Endothelial cell (in vitro differentiated cells): ENCODE measurements at regions not wholly inside any gene's neighbourhood (a gene's known extent, or its start where the extent isn't known, plus 50 kb on each side); places are given as distances from the start of the nearest gene placed in this dataset.
"Not testable (repeated sequence)": the region's sequence is repeated elsewhere in the genome, so short reads cannot be mapped to it uniquely, and the experiment has no call there.

Source experiments
- DNase-seq: peaks from one replicate; pipeline ENCODE4 v3.0.0; 2021; ENCODE audit warnings: low spot score
- H3K27ac Mint-ChIP-seq: one replicate; pipeline ENCODE4 v1.8.0; 2021; ENCODE audit warnings: mixed read lengths, inconsistent platforms; ENCODE audit not compliant: unreplicated experiment
- H3K27me3 Mint-ChIP-seq: one replicate; pipeline ENCODE4 v1.8.0; 2021; ENCODE audit warnings: mild to moderate bottlenecking, moderate library complexity, mixed read lengths, inconsistent platforms; ENCODE audit not compliant: unreplicated experiment
- H3K36me3 Mint-ChIP-seq: one replicate; pipeline ENCODE4 v1.8.0; 2021; ENCODE audit warnings: mild to moderate bottlenecking, low read depth, mixed read lengths, inconsistent platforms; ENCODE audit not compliant: unreplicated experiment
- H3K4me1 Mint-ChIP-seq: one replicate; pipeline ENCODE4 v1.8.0; 2021; ENCODE audit warnings: mild to moderate bottlenecking, mixed read lengths, inconsistent platforms; ENCODE audit not compliant: unreplicated experiment
- H3K4me3 Mint-ChIP-seq: one replicate; pipeline ENCODE4 v1.8.0; 2021; ENCODE audit warnings: mild to moderate bottlenecking, mixed read lengths, inconsistent platforms; ENCODE audit not compliant: unreplicated experiment
- H3K9me3 Mint-ChIP-seq: one replicate; pipeline ENCODE4 v1.8.0; 2021; ENCODE audit warnings: mixed read lengths, inconsistent platforms; ENCODE audit not compliant: unreplicated experiment
- CTCF ChIP-seq: fragments of 200-600 bp; sonication (generic); IDR thresholded peaks from one replicate; pipeline ENCODE4 v1.5.0; 2021; ENCODE audit warnings: antibody characterized with exemption; ENCODE audit not compliant: unreplicated experiment

- Mint-ChIP-seq H3K27ac (no peak overlapping the region), H3K4me3 (no peak overlapping the region), H3K27me3 (no peaks in the 10 kb centered on the region), H3K9me3 (no peaks in the 10 kb centered on the region), H3K36me3 (no peaks in the 10 kb centered on the region), H3K4me1 (peaks cover 29% of the 10 kb centered on the region)
- no peak for TF ChIP-seq CTCF
- no peak for DNase-seq
Observed at GRCh38 chr4:159027535-159027934, 75.3 kb upstream of the RAPGEF2 start.

GRCh38 chr4:159029481-159029880 lies 73.4 kb upstream of the RAPGEF2 start:
- Mint-ChIP-seq H3K27me3 (no peaks in the 10 kb centered on the region), H3K4me3 (no peak overlapping the region), H3K27ac (no peak overlapping the region), H3K9me3 (no peaks in the 10 kb centered on the region), H3K36me3 (no peaks in the 10 kb centered on the region), H3K4me1 (peaks cover 13% of the 10 kb centered on the region)
- TF ChIP-seq CTCF: no peak
- DNase-seq: no peak

GRCh38 chr4:159030297-159030696 lies 72.6 kb upstream of the RAPGEF2 start:
- H3K9me3 Mint-ChIP-seq, H3K27me3 Mint-ChIP-seq, DNase-seq, H3K4me3 Mint-ChIP-seq, H3K4me1 Mint-ChIP-seq, H3K36me3 Mint-ChIP-seq, H3K27ac Mint-ChIP-seq: not testable (repeated sequence)

DNA sequence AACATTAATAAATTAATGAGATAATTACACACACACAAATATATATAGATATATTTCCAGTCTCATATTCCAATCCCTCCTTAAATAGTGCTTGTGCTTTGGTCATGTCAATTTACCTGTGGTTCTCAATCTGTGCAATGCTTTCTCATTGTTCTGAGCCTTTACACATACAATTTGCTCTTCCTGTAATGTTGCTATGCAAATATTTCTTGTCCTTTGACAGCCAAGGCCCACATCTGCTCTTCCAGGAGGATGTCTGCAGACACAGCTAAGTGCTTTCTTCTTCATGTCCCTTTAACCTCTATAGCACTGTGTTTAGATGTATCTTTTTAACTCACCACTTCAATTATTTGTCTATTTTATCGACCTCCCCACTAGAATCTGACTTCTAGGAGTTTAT lies 67.3 kb upstream of the RAPGEF2 start:
- no peaks in the 10 kb centered on the region for H3K9me3 Mint-ChIP-seq
- peaks cover 2% of the 10 kb centered on the region for H3K4me1 Mint-ChIP-seq
- no peak overlapping the region for H3K4me3 Mint-ChIP-seq
- no peak for TF ChIP-seq CTCF
- H3K27ac Mint-ChIP-seq: no peak overlapping the region
- H3K27me3 Mint-ChIP-seq: peaks cover 2% of the 10 kb centered on the region
- H3K36me3 Mint-ChIP-seq: no peaks in the 10 kb centered on the region
- DNase-seq: no peak

DNA sequence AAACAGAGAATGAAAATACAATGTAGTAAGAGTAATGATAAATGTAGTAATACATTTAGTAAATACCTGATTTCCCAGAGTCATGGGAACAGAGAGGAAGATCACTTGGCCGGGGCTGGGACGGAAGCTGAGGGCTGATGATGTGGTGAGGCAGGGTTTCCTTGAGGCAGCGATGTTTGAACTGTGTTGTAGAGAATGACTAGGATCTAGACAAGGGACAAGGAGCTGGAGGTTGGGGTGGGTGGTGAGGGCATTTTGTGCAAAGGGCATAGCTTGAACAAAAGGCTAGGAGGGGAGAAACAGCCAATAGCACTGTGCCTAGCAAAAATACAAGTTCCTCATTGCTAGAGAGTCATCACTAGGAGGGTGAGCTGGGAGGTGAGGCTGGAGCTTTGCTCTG lies 64.3 kb upstream of the RAPGEF2 start:
- peak overlapping the region; percentile 32 for H3K27ac Mint-ChIP-seq
- no peaks in the 10 kb centered on the region for H3K9me3 Mint-ChIP-seq
- TF ChIP-seq CTCF: no peak
- peaks cover 2% of the 10 kb centered on the region for H3K27me3 Mint-ChIP-seq
- H3K4me1 Mint-ChIP-seq: peaks cover 2% of the 10 kb centered on the region
- H3K4me3 Mint-ChIP-seq: no peak overlapping the region
- DNase-seq: no peak
- no peaks in the 10 kb centered on the region for H3K36me3 Mint-ChIP-seq
